NCI-H2196 treated with DMSO at 0.1 percent for 48 hours (cell line): ENCODE measurements at regions not wholly inside any gene's neighbourhood (a gene's known extent, or its start where the extent isn't known, plus 50 kb on each side); places are given as distances from the start of the nearest gene placed in this dataset.

Experiments used
- DNase-seq: peaks from one replicate; lab custom pipeline; 2025; ENCODE audit not compliant: unreplicated experiment; lab: John Stamatoyannopoulos, UW

- no peak for DNase-seq
Observed at GRCh38 chr1:36743286-36744005, 260.7 kb upstream of the CSF3R start.

GRCh38 chr1:36741066-36741465 lies 258.4 kb upstream of the CSF3R start:
- DNase-seq = no peak

GRCh38 chr1:36740446-36740845 lies 257.7 kb upstream of the CSF3R start:
- no peak for DNase-seq

GRCh38 chr1:36739703-36740289 lies 257.1 kb upstream of the CSF3R start:
- no peak for DNase-seq

- no peak for DNase-seq
Observed at GRCh38 chr1:36738245-36738644, 255.5 kb upstream of the CSF3R start.

- DNase-seq = no peak
Observed at GRCh38 chr1:36737767-36738166, 255.1 kb upstream of the CSF3R start.

- no peak for DNase-seq
Observed at GRCh38 chr1:36737038-36737555, 254.4 kb upstream of the CSF3R start.

GRCh38 chr1:36735939-36736730 lies 253.4 kb upstream of the CSF3R start:
- DNase-seq = no peak

GRCh38 chr1:36735436-36735835 lies 252.7 kb upstream of the CSF3R start:
- DNase-seq = no peak

- no peak for DNase-seq
Observed at GRCh38 chr1:36734356-36734755, 251.6 kb upstream of the CSF3R start.

GRCh38 chr1:36733748-36734147 lies 251.0 kb upstream of the CSF3R start:
- DNase-seq = no peak

- DNase-seq = no peak
Observed at GRCh38 chr1:36732015-36732356, 249.3 kb upstream of the CSF3R start.

- no peak for DNase-seq
Observed at GRCh38 chr1:36731226-36732014, 248.7 kb upstream of the CSF3R start.

GRCh38 chr1:36730599-36730998 lies 247.9 kb upstream of the CSF3R start:
- DNase-seq = no peak

- no peak for DNase-seq
Observed at GRCh38 chr1:36729716-36730510, 247.2 kb upstream of the CSF3R start.

GRCh38 chr1:36729289-36729688 lies 246.6 kb upstream of the CSF3R start:
- no peak for DNase-seq

GRCh38 chr1:36728846-36729245 lies 246.1 kb upstream of the CSF3R start:
- no peak for DNase-seq

- DNase-seq = no peak
Observed at GRCh38 chr1:36728051-36728450, 245.3 kb upstream of the CSF3R start.

GRCh38 chr1:36725151-36725550 lies 242.4 kb upstream of the CSF3R start:
- no peak for DNase-seq

- no peak for DNase-seq
Observed at GRCh38 chr1:36723813-36724212, 241.1 kb upstream of the CSF3R start.
